IPS-15b (cell line): ENCODE measurements at regions not wholly inside any gene's neighbourhood (a gene's known extent, or its start where the extent isn't known, plus 50 kb on each side); places are given as distances from the start of the nearest gene placed in this dataset.
"Not testable (repeated sequence)": the region's sequence is repeated elsewhere in the genome, so short reads cannot be mapped to it uniquely, and the experiment has no call there.

Source experiments
- H3K27me3 ChIP-seq: one replicate; pipeline ENCODE4 v1.6.1; 2013; ENCODE audit warnings: low read length; ENCODE audit not compliant: control insufficient read depth, insufficient read depth
- H3K36me3 ChIP-seq: one replicate; pipeline ENCODE4 v1.6.1; 2013; ENCODE audit warnings: low read length; ENCODE audit not compliant: control insufficient read depth, insufficient read depth
- H3K4me1 ChIP-seq: one replicate; pipeline ENCODE4 v1.6.1; 2013; ENCODE audit warnings: mild to moderate bottlenecking, low read length; ENCODE audit not compliant: control insufficient read depth, insufficient read depth
- H3K4me3 ChIP-seq: one replicate; pipeline ENCODE4 v1.5.1; 2013; ENCODE audit warnings: low read depth, low read length
- H3K9ac ChIP-seq: one replicate; pipeline ENCODE4 v1.6.1; 2013; ENCODE audit warnings: low read depth, mild to moderate bottlenecking, low read length
- H3K9me3 ChIP-seq: one replicate; pipeline ENCODE4 v1.6.1; 2013; ENCODE audit warnings: mild to moderate bottlenecking, low read length; ENCODE audit not compliant: control insufficient read depth, insufficient read depth

GRCh38 chr2:199554026-199554425 lies 96.3 kb upstream of the SATB2 start:
- peaks cover 5% of the 10 kb centered on the region for H3K4me1 ChIP-seq
- no peak overlapping the region for H3K9ac ChIP-seq
- H3K27me3 ChIP-seq = no peaks in the 10 kb centered on the region
- H3K36me3 ChIP-seq = no peaks in the 10 kb centered on the region
- no peaks in the 10 kb centered on the region for H3K9me3 ChIP-seq
- no peak overlapping the region for H3K4me3 ChIP-seq

- Histone ChIP-seq H3K9ac (no peak overlapping the region), H3K27me3 (no peaks in the 10 kb centered on the region), H3K4me3 (no peak overlapping the region), H3K4me1 (peaks cover 5% of the 10 kb centered on the region), H3K36me3 (no peaks in the 10 kb centered on the region), H3K9me3 (no peaks in the 10 kb centered on the region)
Measured at GRCh38 chr2:199552141-199552540, 94.4 kb upstream of the SATB2 start.

- no peaks in the 10 kb centered on the region for H3K36me3 ChIP-seq
- no peaks in the 10 kb centered on the region for H3K9me3 ChIP-seq
- no peak overlapping the region for H3K9ac ChIP-seq
- H3K4me1 ChIP-seq = no peaks in the 10 kb centered on the region
- H3K27me3 ChIP-seq = no peaks in the 10 kb centered on the region
- H3K4me3 ChIP-seq = no peak overlapping the region
Measured at GRCh38 chr2:199543606-199544172, 86.0 kb upstream of the SATB2 start.

GRCh38 chr2:199535445-199536177 lies 77.9 kb upstream of the SATB2 start:
- Histone ChIP-seq H3K9me3 (no peaks in the 10 kb centered on the region), H3K4me3 (no peak overlapping the region), H3K27me3 (no peaks in the 10 kb centered on the region), H3K36me3 (no peaks in the 10 kb centered on the region), H3K4me1 (no peaks in the 10 kb centered on the region), H3K9ac (no peak overlapping the region)

GRCh38 chr2:199533873-199534272 lies 76.1 kb upstream of the SATB2 start:
- H3K9ac ChIP-seq, H3K4me1 ChIP-seq, H3K27me3 ChIP-seq, H3K4me3 ChIP-seq, H3K9me3 ChIP-seq, H3K36me3 ChIP-seq: not testable (repeated sequence)

- no peaks in the 10 kb centered on the region for H3K9me3 ChIP-seq
- no peak overlapping the region for H3K4me3 ChIP-seq
- H3K4me1 ChIP-seq = no peaks in the 10 kb centered on the region
- H3K9ac ChIP-seq = no peak overlapping the region
- H3K27me3 ChIP-seq = no peaks in the 10 kb centered on the region
- H3K36me3 ChIP-seq = no peaks in the 10 kb centered on the region
Measured at GRCh38 chr2:199527071-199527470, 69.3 kb upstream of the SATB2 start.

GRCh38 chr2:199524689-199525574 lies 67.2 kb upstream of the SATB2 start:
- H3K4me1 ChIP-seq = no peaks in the 10 kb centered on the region
- no peaks in the 10 kb centered on the region for H3K36me3 ChIP-seq
- no peaks in the 10 kb centered on the region for H3K27me3 ChIP-seq
- no peaks in the 10 kb centered on the region for H3K9me3 ChIP-seq
- no peak overlapping the region for H3K4me3 ChIP-seq
- no peak overlapping the region for H3K9ac ChIP-seq

- Histone ChIP-seq H3K4me1 (no peaks in the 10 kb centered on the region), H3K36me3 (no peaks in the 10 kb centered on the region), H3K27me3 (no peaks in the 10 kb centered on the region), H3K9ac (no peak overlapping the region), H3K4me3 (no peak overlapping the region), H3K9me3 (no peaks in the 10 kb centered on the region)
Measured at GRCh38 chr2:199509403-199509802, 51.7 kb upstream of the SATB2 start.
